ENCODE measurements at regions not wholly inside any gene's neighbourhood (a gene's known extent, or its start where the extent isn't known, plus 50 kb on each side); places are given as distances from the start of the nearest gene placed in this dataset.

- no peak for DNase-seq
Observed at GRCh38 chr2:106041150-106041549, 153.0 kb downstream of the UXS1 start.

- DNase-seq = no peak
Observed at GRCh38 chr2:106039634-106040315, 154.3 kb downstream of the UXS1 start.

GRCh38 chr2:106038601-106039375 lies 155.3 kb downstream of the UXS1 start:
- DNase-seq = no peak

GRCh38 chr2:106037932-106038331 lies 156.2 kb downstream of the UXS1 start:
- no peak for DNase-seq

GRCh38 chr2:106037262-106037661 lies 156.8 kb downstream of the UXS1 start:
- no peak for DNase-seq

GRCh38 chr2:106034325-106034724 lies 159.8 kb downstream of the UXS1 start:
- DNase-seq = no peak

- DNase-seq = no peak
Observed at GRCh38 chr2:106032676-106033075, 161.4 kb downstream of the UXS1 start.

- DNase-seq = no peak
Observed at GRCh38 chr2:106030287-106031268, 163.5 kb downstream of the UXS1 start.

- DNase-seq = no peak
Observed at GRCh38 chr2:106028192-106028591, 165.9 kb downstream of the UXS1 start.

GRCh38 chr2:106026271-106027190 lies 167.6 kb downstream of the UXS1 start:
- no peak for DNase-seq

GRCh38 chr2:106025796-106026195 lies 168.3 kb downstream of the UXS1 start:
- DNase-seq = no peak

- no peak for DNase-seq
Observed at GRCh38 chr2:106021662-106022028, 172.5 kb downstream of the UXS1 start.

- DNase-seq = no peak
Observed at GRCh38 chr2:106020821-106021661, 173.1 kb downstream of the UXS1 start.

GRCh38 chr2:106020032-106020431 lies 174.1 kb downstream of the UXS1 start:
- DNase-seq = no peak

GRCh38 chr2:106018141-106018540 lies 176.0 kb downstream of the UXS1 start:
- DNase-seq = no peak

GRCh38 chr2:106012591-106013347 lies 181.3 kb downstream of the UXS1 start:
- no peak for DNase-seq

- DNase-seq = no peak
Observed at GRCh38 chr2:106012001-106012590, 182.0 kb downstream of the UXS1 start.

GRCh38 chr2:106011380-106011779 lies 182.7 kb downstream of the UXS1 start:
- no peak for DNase-seq

- DNase-seq = no peak
Observed at GRCh38 chr2:106010818-106011355, 183.2 kb downstream of the UXS1 start.

GRCh38 chr2:106009096-106009495 lies 185.0 kb downstream of the UXS1 start:
- DNase-seq = no peak

Data from Kasumi-1 (cell line).